HTR-8/SVneo (cell line): ENCODE measurements at regions not wholly inside any gene's neighbourhood (a gene's known extent, or its start where the extent isn't known, plus 50 kb on each side); places are given as distances from the start of the nearest gene placed in this dataset.
A peak's percentile ranks its signal among the peaks of the same experiment; 100 is the strongest.
"Not testable (repeated sequence)": the region's sequence is repeated elsewhere in the genome, so short reads cannot be mapped to it uniquely, and the experiment has no call there.

Experiments
- DNase-seq: peaks from one replicate; pipeline ENCODE4 v3.0.0; 2011; ENCODE audit warnings: low spot score, mixed read lengths; ENCODE audit not compliant: insufficient read length
- FAIRE-seq: peaks from 2 replicates; lab custom pipeline; 2011; peaks lifted over from hg19 to GRCh38; lab: Jason Lieb, UNC

GRCh38 chr20:22729616-22730236 lies 145.4 kb upstream of the FOXA2 start:
- DNase-seq = no peak
- no peak for FAIRE-seq

- no peak for DNase-seq
- no peak for FAIRE-seq
Observed at GRCh38 chr20:22732751-22733150, 148.4 kb upstream of the FOXA2 start.

- not testable (repeated sequence) for FAIRE-seq, DNase-seq
Observed at GRCh38 chr20:22734946-22735647, 150.7 kb upstream of the FOXA2 start.

GRCh38 chr20:22740829-22741228 lies 156.5 kb upstream of the FOXA2 start:
- FAIRE-seq = no peak
- no peak for DNase-seq

- no peak for DNase-seq
- FAIRE-seq = no peak
Observed at GRCh38 chr20:22744341-22745193, 160.2 kb upstream of the FOXA2 start.

- FAIRE-seq (no peak), DNase-seq (no peak)
Observed at GRCh38 chr20:22745194-22745500, 160.8 kb upstream of the FOXA2 start.

GRCh38 chr20:22746957-22747356 lies 162.6 kb upstream of the FOXA2 start:
- FAIRE-seq = no peak
- DNase-seq = no peak

GRCh38 chr20:22752324-22752723 lies 168.0 kb upstream of the FOXA2 start:
- FAIRE-seq (no peak), DNase-seq (no peak)

GRCh38 chr20:22757424-22758183 lies 173.2 kb upstream of the FOXA2 start:
- FAIRE-seq (no peak), DNase-seq (no peak)

GRCh38 chr20:22758815-22759214 lies 174.4 kb upstream of the FOXA2 start:
- DNase-seq (no peak), FAIRE-seq (no peak)

GRCh38 chr20:22762576-22763256 lies 178.3 kb upstream of the FOXA2 start:
- no peak for DNase-seq
- FAIRE-seq = peak; percentile 28

GRCh38 chr20:22763257-22763906 lies 179.0 kb upstream of the FOXA2 start:
- no peak for FAIRE-seq
- peak; percentile 45 for DNase-seq

GRCh38 chr20:22768266-22769178 lies 184.2 kb upstream of the FOXA2 start:
- FAIRE-seq (no peak), DNase-seq (no peak)

GRCh38 chr20:22770241-22770800 lies 185.9 kb upstream of the FOXA2 start:
- no peak for FAIRE-seq
- no peak for DNase-seq

- no peak for FAIRE-seq
- DNase-seq = no peak
Observed at GRCh38 chr20:22771706-22772105, 187.3 kb upstream of the FOXA2 start.

- FAIRE-seq (no peak), DNase-seq (no peak)
Observed at GRCh38 chr20:22773344-22773743, 189.0 kb upstream of the FOXA2 start.

GRCh38 chr20:22775256-22775655 lies 190.9 kb upstream of the FOXA2 start:
- DNase-seq = no peak
- peak; percentile 84 for FAIRE-seq

GRCh38 chr20:22775671-22776139 lies 191.3 kb upstream of the FOXA2 start:
- peak; percentile 56 for DNase-seq
- peak; percentile 68 for FAIRE-seq
